ENCODE measurements at regions not wholly inside any gene's neighbourhood (a gene's known extent, or its start where the extent isn't known, plus 50 kb on each side); places are given as distances from the start of the nearest gene placed in this dataset.

DNA sequence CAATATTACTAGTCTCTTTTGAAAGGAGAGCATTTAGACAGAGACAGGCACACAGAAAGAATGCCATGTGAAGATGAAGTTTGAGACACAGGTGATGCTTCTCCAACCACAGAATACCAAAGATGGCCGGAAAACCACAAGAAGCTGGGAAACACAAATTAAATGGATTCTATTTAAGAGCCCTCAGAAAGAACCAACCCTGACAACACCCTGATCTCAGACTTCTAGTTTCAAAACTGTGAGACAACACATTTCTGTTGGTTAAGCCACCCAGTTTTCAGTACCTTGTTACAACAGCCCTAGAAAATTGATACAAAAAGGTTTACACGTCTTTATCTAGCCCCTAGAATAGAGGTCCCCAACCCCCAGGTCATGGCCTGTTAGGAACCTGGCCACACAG is 79.8 kb upstream of the CCNG1 start:
- TF ChIP-seq ESRRA (CRISPR knock-in tag; IDR thresholded peaks at IDR 0.05; ENCODE audit: borderline replicate concordance) (no peak), HMGXB4 (CRISPR knock-in tag; IDR thresholded peaks at IDR 0.05) (no peak), NR3C1 (CRISPR knock-in tag; conservative IDR thresholded peaks at IDR 0.05; ENCODE audit: low read depth) (no peak), CREB1 (CRISPR knock-in tag; IDR thresholded peaks at IDR 0.05) (no peak), CTCF (IDR thresholded peaks at IDR 0.05) (no peak), ZNF232 (CRISPR knock-in tag; IDR thresholded peaks at IDR 0.05) (no peak), FOXK1 (CRISPR knock-in tag; IDR thresholded peaks at IDR 0.05) (no peak), ZBTB43 (CRISPR knock-in tag; IDR thresholded peaks at IDR 0.05) (no peak), ETV6 (CRISPR knock-in tag; IDR thresholded peaks at IDR 0.05) (no peak), E2F5 (CRISPR knock-in tag; IDR thresholded peaks at IDR 0.05) (no peak), ATF1 (CRISPR knock-in tag; IDR thresholded peaks at IDR 0.05) (no peak), NR1H2 (CRISPR knock-in tag; IDR thresholded peaks at IDR 0.05) (no peak), ZNF281 (CRISPR knock-in tag; IDR thresholded peaks at IDR 0.05) (no peak)
- TF ChIP-seq, protein P1, sequence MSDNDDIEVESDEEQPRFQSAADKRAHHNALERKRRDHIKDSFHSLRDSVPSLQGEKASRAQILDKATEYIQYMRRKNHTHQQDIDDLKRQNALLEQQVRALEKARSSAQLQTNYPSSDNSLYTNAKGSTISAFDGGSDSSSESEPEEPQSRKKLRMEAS (CRISPR knock-in tag; IDR thresholded peaks at IDR 0.05), result no peak

Measured in WTC11 (cell line).